Liver (tissue), 3 donors: ENCODE measurements at regions not wholly inside any gene's neighbourhood (a gene's known extent, or its start where the extent isn't known, plus 50 kb on each side); places are given as distances from the start of the nearest gene placed in this dataset.

Experiments
- ATF3 ChIP-seq: IDR thresholded peaks from 2 replicates; pipeline ENCODE4 v1.6.1; 2016; ENCODE audit warnings: antibody characterized with exemption
- EGR1 ChIP-seq, 2 donors: IDR thresholded peaks; 2 replicates each; pipeline ENCODE4 v1.6.1; 2016 to 2018; ENCODE audit warnings: antibody characterized with exemption in 2 of 2, low read depth in 2 of 2
- FOXA1 ChIP-seq: IDR thresholded peaks from 2 replicates; pipeline ENCODE4 v1.6.1; 2016; ENCODE audit warnings: antibody characterized with exemption
- GABPA ChIP-seq, 2 donors: IDR thresholded peaks in 1 of 2; conservative IDR thresholded peaks in 1 of 2; 2 replicates each; pipeline ENCODE4 v1.6.1; 2016; ENCODE audit warnings: antibody characterized with exemption in 2 of 2, mild to moderate bottlenecking in 1 of 2, moderate library complexity in 1 of 2
- JUND ChIP-seq, 2 donors: IDR thresholded peaks; 2 replicates each; pipeline ENCODE4 v1.6.1; 2016; ENCODE audit warnings: antibody characterized with exemption in 2 of 2
- MAX ChIP-seq: IDR thresholded peaks from 2 replicates; pipeline ENCODE4 v1.6.1; 2016; ENCODE audit warnings: antibody characterized with exemption
- RAD21 ChIP-seq, 2 donors: IDR thresholded peaks; 2 replicates each; pipeline ENCODE4 v1.6.1; 2016; ENCODE audit warnings: antibody characterized with exemption in 2 of 2, mild to moderate bottlenecking in 2 of 2
- RXRA ChIP-seq, 2 donors: IDR thresholded peaks; 2 replicates each; pipeline ENCODE4 v1.6.1; 2017 to 2018; ENCODE audit warnings: antibody characterized with exemption in 2 of 2, mild to moderate bottlenecking in 1 of 2
- SP1 ChIP-seq: IDR thresholded peaks from 2 replicates; pipeline ENCODE4 v1.6.1; 2018; ENCODE audit warnings: antibody characterized with exemption, mild to moderate bottlenecking
- YY1 ChIP-seq: IDR thresholded peaks from 2 replicates; pipeline ENCODE4 v1.6.1; 2016; ENCODE audit warnings: antibody characterized with exemption, mild to moderate bottlenecking
- TF ChIP-seq, protein P1 (sequence below): IDR thresholded peaks from 2 replicates; pipeline ENCODE4 v1.6.1; 2016; ENCODE audit warnings: antibody characterized with exemption, mild to moderate bottlenecking
- TF ChIP-seq, protein P2 (sequence below): fragments of 150-350 bp; IDR thresholded peaks from 2 replicates; pipeline ENCODE4 v1.5.1; 2017; ENCODE audit warnings: improper control_type of control experiment, low read depth, low read length; ENCODE audit not compliant: missing input control
- TF ChIP-seq, protein P3 (sequence below): IDR thresholded peaks from 2 replicates; pipeline ENCODE4 v1.6.1; 2016; ENCODE audit warnings: antibody characterized with exemption
- donor health status: healthy.
- donor health status: healthy.

DNA sequence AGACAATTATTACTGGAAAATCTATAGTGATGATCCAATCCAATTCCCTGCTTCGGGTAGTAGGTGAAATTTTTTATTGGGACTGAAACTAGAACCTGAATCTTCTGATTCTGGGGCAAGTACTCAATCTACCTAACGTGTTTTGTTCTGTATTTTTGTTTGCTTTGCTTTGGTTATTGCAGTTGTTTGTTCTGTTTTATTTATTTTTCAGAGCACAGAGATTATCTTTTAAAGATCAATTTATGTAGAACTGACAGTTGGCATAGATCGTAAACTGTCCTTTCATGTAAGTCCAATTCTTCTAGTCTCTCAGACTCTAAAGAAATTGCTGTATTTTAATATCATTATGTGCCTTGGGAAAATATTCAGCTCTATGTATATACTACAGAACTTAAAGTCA lies 401.6 kb downstream of the ANXA1 start:
- TF ChIP-seq MAX, result no peak
- TF ChIP-seq, protein P1, sequence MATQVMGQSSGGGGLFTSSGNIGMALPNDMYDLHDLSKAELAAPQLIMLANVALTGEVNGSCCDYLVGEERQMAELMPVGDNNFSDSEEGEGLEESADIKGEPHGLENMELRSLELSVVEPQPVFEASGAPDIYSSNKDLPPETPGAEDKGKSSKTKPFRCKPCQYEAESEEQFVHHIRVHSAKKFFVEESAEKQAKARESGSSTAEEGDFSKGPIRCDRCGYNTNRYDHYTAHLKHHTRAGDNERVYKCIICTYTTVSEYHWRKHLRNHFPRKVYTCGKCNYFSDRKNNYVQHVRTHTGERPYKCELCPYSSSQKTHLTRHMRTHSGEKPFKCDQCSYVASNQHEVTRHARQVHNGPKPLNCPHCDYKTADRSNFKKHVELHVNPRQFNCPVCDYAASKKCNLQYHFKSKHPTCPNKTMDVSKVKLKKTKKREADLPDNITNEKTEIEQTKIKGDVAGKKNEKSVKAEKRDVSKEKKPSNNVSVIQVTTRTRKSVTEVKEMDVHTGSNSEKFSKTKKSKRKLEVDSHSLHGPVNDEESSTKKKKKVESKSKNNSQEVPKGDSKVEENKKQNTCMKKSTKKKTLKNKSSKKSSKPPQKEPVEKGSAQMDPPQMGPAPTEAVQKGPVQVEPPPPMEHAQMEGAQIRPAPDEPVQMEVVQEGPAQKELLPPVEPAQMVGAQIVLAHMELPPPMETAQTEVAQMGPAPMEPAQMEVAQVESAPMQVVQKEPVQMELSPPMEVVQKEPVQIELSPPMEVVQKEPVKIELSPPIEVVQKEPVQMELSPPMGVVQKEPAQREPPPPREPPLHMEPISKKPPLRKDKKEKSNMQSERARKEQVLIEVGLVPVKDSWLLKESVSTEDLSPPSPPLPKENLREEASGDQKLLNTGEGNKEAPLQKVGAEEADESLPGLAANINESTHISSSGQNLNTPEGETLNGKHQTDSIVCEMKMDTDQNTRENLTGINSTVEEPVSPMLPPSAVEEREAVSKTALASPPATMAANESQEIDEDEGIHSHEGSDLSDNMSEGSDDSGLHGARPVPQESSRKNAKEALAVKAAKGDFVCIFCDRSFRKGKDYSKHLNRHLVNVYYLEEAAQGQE, result no peak
- TF ChIP-seq, protein P2, sequence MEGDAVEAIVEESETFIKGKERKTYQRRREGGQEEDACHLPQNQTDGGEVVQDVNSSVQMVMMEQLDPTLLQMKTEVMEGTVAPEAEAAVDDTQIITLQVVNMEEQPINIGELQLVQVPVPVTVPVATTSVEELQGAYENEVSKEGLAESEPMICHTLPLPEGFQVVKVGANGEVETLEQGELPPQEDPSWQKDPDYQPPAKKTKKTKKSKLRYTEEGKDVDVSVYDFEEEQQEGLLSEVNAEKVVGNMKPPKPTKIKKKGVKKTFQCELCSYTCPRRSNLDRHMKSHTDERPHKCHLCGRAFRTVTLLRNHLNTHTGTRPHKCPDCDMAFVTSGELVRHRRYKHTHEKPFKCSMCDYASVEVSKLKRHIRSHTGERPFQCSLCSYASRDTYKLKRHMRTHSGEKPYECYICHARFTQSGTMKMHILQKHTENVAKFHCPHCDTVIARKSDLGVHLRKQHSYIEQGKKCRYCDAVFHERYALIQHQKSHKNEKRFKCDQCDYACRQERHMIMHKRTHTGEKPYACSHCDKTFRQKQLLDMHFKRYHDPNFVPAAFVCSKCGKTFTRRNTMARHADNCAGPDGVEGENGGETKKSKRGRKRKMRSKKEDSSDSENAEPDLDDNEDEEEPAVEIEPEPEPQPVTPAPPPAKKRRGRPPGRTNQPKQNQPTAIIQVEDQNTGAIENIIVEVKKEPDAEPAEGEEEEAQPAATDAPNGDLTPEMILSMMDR, result no peak
- TF ChIP-seq GABPA (IDR thresholded peaks at IDR 0.05 in 1 of 2, conservative IDR thresholded peaks at IDR 0.05 in 1 of 2), result no peak
- no peak for TF ChIP-seq RAD21 (IDR thresholded peaks at IDR 0.05)
- TF ChIP-seq FOXA1, result no peak
- no peak for TF ChIP-seq YY1
- no peak for TF ChIP-seq SP1
- TF ChIP-seq JUND (IDR thresholded peaks at IDR 0.05), result no peak
- TF ChIP-seq ATF3, result no peak
- TF ChIP-seq, protein P3, sequence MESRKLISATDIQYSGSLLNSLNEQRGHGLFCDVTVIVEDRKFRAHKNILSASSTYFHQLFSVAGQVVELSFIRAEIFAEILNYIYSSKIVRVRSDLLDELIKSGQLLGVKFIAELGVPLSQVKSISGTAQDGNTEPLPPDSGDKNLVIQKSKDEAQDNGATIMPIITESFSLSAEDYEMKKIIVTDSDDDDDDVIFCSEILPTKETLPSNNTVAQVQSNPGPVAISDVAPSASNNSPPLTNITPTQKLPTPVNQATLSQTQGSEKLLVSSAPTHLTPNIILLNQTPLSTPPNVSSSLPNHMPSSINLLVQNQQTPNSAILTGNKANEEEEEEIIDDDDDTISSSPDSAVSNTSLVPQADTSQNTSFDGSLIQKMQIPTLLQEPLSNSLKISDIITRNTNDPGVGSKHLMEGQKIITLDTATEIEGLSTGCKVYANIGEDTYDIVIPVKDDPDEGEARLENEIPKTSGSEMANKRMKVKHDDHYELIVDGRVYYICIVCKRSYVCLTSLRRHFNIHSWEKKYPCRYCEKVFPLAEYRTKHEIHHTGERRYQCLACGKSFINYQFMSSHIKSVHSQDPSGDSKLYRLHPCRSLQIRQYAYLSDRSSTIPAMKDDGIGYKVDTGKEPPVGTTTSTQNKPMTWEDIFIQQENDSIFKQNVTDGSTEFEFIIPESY, result no peak
- no peak for TF ChIP-seq EGR1 (IDR thresholded peaks at IDR 0.05; ENCODE audit: low read depth in 2 of 2)
- no peak for TF ChIP-seq RXRA (IDR thresholded peaks at IDR 0.05)
